GM18870 (cell line): ENCODE measurements at regions not wholly inside any gene's neighbourhood (a gene's known extent, or its start where the extent isn't known, plus 50 kb on each side); places are given as distances from the start of the nearest gene placed in this dataset.
A peak's percentile ranks its signal among the peaks of the same experiment; 100 is the strongest.
"Not testable (repeated sequence)": the region's sequence is repeated elsewhere in the genome, so short reads cannot be mapped to it uniquely, and the experiment has no call there.

Experiments
- ATAC-seq: cut with Tn5 transposase; IDR thresholded peaks from one replicate; pipeline ENCODE4 v1.9.1; 2021; ENCODE audit warnings: moderate library complexity; ENCODE audit not compliant: unreplicated experiment

GRCh38 chr3:64438066-64438465 lies 212.8 kb upstream of the PRICKLE2 start:
- no peak for ATAC-seq

DNA sequence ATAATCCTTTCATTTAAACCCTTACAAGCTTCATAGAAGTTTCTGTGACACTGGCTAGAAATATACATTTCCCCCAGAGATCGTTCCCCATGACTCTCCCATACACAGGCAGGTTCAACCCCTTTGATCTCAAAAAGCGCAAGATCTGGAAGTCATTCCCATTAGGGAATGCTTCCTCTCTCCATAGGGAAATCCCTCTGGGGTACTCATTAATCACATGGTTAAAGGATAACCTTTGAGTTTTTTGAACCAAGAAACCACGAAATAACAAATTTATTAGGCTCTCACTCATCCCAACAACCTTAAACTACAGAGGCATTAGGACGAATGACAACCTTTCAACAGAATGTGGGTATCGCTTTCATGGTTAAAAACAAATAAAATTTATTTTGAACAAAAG lies 211.9 kb upstream of the PRICKLE2 start:
- ATAC-seq: no peak

GRCh38 chr3:64435023-64435422 lies 209.8 kb upstream of the PRICKLE2 start:
- not testable (repeated sequence) for ATAC-seq

DNA sequence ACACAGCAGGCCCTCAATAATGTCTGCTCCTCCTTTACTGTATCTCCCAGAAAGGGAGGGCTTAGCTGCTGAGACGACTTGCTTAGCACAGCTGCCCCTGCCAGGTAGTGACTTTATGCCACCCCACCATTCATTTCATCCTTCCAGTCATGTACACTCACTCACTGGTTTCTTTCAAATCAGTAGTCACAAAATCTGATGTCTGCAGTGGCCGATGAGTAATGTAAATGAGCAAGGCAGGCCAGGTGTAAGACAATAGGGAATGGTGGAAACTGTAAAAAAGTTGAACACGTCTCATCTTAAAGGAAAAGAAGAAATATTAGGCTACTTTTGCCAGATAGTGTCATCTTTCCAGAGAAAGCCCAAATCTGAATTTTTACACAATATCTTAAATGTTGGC lies 207.6 kb upstream of the PRICKLE2 start:
- no peak for ATAC-seq

GRCh38 chr3:64431526-64432091 lies 206.3 kb upstream of the PRICKLE2 start:
- ATAC-seq: no peak

DNA sequence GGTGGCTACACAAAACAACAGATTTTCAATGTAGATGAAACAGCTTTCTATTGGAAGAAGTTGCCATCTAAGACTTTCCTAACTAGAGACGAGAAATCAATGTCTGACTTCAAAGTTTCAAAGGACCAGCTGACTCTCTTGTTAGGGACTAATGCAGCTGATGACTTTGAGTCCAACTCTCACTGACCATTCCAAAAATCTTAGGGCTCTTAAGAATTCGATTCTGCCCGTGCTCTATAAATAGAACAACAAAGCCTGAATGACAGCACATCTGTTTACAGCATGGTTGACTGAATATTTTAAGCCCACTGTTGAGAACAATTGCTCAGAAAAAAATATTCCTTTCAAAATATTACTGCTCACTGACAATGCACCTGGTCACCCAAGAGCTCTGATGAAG lies 202.4 kb upstream of the PRICKLE2 start:
- ATAC-seq: no peak

DNA sequence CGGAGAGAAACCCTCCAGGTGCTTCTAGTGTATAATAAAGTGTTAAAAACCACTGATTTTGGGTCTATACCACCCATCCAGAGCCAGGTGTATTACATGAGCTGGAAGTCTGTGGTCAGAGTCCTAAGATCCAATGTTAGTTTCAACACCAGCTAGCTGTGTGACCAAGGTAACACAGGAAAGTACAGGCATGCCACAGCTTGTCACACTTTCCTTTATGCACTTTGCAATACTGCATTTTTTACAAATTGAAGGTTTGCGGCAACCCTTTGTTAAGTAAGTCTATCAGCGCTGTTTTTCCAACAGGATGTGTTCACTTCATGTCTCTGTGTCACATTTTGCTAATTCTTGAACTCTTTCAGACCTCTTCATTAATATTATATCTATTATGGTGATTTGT lies 201.3 kb upstream of the PRICKLE2 start:
- no peak for ATAC-seq

- no peak for ATAC-seq
These were observed 197.7 kb upstream of the PRICKLE2 start for GRCh38 chr3:64422932-64423331.

DNA sequence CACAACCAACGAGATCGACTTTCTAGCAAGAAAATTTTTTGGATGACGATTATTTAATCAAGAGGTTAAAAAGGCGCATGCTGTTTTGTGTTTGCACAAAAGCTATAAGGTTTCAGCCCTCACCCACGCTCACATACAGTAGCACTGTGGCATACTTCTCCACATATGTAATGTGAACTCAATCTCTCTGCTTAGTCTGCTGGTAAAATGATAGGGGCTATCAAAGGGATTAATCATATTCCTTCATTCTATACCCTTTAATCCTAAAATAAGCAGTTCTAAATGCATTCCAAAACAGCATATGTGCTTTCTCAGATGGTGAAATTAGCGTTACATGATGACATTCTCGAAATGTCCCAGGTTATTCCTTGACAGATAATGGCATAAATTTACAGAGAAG lies 196.9 kb upstream of the PRICKLE2 start:
- no peak for ATAC-seq

DNA sequence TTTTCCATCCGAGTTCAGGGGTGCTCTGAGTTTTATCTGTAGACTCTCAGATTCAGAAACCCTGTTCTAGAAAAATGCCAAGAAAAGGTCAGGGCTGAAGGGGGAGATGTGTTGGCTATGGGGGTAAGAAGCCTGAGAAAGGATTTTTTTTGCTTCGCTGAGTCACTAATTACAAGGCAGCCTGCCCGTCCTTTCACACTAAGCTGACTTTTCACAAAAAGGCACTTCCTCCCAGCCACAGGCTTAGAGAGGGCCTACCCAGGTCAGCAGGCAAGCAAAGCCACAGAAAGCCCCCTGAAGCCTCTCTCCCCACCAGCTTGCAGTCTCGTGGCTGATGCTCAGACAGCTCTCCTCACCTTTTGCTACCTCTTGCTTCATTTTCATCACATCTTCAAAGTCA lies 192.6 kb upstream of the PRICKLE2 start:
- peak; percentile 47 for ATAC-seq

- ATAC-seq: no peak
These were observed 188.8 kb upstream of the PRICKLE2 start for GRCh38 chr3:64414043-64414442.

DNA sequence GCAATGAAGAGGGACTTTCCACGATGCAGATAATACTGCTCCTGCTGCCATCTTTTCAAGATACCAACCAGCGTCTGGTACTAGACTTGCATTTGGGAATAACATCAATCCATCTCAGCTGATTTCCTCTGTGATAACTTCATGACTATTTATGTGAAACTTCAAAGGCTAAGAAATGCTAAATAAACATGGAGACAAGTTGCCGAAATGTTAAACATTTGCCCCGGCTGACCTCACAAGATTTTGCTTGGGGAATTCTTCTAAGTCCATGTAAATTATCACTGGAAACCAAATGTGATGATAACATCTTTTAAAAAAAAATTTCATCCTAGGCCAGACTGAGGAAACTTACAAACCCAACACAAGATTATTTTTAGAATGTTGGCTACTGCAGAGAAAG lies 185.8 kb upstream of the PRICKLE2 start:
- no peak for ATAC-seq

GRCh38 chr3:64410226-64410625 lies 185.0 kb upstream of the PRICKLE2 start:
- ATAC-seq: no peak

- ATAC-seq: no peak
These were observed 183.5 kb upstream of the PRICKLE2 start for GRCh38 chr3:64408770-64409169.

- no peak for ATAC-seq
These were observed 181.0 kb upstream of the PRICKLE2 start for GRCh38 chr3:64406271-64406670.

DNA sequence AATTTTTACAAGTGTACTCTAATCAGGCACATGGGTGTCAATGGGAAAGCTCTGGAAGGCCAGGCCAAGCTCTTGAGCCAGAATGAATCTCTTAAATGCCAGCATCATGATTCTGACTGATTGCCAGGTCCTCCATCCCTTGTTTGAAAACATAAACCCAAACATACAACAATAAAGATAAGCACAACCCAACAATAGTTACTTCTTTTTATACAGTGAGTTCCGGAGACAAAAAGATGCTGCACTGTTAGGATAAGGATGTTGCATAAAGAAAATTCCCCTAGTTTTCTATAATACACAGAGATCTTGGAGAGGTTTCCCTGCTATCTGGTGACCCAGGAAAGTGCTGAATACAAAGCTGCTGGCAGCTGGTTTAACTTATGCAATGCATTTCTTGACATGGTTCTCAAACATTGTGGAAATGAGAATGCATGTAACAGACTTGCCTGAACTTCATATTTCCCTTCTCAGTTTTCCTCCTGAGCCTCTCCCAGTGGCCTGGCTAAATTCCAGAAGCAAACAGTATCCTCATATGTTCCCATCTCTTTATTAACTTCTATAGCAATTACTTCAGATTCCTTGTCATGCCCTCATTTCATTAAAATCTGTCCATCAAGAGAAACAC lies 180.1 kb upstream of the PRICKLE2 start:
- ATAC-seq: no peak

DNA sequence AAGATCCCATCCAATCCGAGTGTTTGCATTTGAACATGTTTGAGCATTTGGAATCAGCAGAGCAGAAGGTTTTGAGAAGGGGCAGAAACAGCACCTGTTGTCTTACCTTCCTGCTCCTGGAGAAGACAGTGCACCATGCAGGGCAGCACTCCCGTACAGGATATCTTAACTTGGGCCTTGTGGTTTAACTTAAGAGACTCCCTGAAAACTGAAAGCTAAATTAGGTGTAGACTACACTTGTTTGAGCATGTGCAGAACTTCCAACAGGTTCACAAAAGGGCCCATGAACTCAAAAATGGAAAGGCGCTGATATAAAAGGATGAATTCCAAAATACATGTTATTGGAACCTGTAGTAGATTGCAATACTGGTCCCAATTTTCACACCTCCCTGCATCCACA lies 175.4 kb upstream of the PRICKLE2 start:
- no peak for ATAC-seq

DNA sequence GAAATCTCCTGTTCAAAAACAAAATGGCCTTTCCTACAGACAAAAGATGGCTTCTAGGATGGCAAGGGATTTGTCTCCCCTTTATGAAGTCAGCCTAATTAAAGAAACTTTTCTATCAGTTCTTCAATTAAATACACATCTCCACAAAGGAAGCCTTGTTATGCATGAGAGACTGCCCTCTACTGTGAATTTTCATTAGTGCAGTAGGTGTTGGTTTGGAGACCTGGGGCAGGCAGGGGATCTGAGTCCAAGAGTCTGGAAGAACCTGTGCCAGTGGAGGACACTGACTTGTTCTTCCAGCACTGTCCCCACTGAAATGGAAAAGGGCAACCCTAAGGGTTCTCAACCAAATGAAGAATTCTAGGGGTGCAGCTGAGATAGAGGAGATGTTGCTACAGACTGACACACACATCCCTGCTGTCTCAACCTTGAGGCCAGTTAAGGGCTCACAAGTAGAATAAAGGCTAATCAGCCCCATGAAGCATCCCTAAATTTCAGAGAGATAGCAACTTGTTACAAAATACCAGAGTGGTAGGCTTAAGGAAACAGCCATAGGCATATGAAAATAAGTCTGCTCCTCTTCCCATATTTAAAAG lies 174.0 kb upstream of the PRICKLE2 start:
- ATAC-seq: peak; percentile 66

- no peak for ATAC-seq
These were observed 173.2 kb upstream of the PRICKLE2 start for GRCh38 chr3:64398476-64398875.

- ATAC-seq: no peak
These were observed 172.7 kb upstream of the PRICKLE2 start for GRCh38 chr3:64398006-64398405.

DNA sequence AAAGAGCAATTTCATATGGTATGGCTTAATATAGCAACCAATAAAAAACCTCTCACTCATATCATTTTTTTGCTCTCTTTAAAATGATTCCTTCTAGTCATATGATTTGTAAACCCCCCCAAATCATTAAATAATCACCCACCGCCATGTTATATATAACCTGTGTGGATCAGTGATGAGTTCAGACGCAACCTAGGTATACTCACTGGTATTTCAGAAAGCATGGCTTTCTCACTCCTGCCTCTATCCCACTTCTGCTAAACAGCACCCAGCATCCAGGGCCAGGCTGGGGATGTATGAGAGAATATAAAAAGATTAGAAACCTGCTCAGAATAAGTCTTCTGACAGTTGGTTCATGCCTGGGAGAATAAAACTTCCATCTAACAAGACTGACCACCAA lies 172.3 kb upstream of the PRICKLE2 start:
- no peak for ATAC-seq

DNA sequence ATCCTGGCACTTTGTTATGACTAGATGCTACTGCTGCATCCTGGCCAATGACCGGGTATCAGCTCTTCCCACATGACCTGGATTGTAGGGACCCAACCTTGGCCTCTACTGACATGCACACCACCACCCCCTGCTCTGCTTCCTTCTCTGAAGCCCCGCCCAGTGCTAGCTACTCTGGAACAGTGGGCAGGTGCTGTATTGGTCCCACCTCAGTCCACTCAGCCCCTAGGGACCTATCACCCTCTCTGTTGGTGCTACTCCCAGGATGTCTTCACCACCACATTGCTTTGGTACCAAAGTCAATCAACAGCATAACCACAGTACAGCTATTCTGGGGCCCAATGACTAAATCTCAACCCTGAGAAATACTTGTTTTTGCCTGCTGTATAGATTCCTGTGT lies 170.2 kb upstream of the PRICKLE2 start:
- no peak for ATAC-seq

GRCh38 chr3:64393193-64393592 lies 167.9 kb upstream of the PRICKLE2 start:
- no peak for ATAC-seq
